A673 (cell line): ENCODE measurements at regions not wholly inside any gene's neighbourhood (a gene's known extent, or its start where the extent isn't known, plus 50 kb on each side); places are given as distances from the start of the nearest gene placed in this dataset.

Experiments
- CTCF ChIP-seq: fragments of 300-800, 200-600 bp; sonication (generic); conservative IDR thresholded peaks from 2 replicates; pipeline ENCODE4 v1.5.1; 2017; ENCODE audit warnings: low read depth, mild to moderate bottlenecking, antibody characterized with exemption, low read length, moderate library complexity, mixed read lengths
- EZH2 ChIP-seq: fragments of 200-600 bp; sonication (generic); IDR thresholded peaks from 2 replicates; pipeline ENCODE4 v1.6.1; 2017; ENCODE audit warnings: borderline replicate concordance, low read depth, mild to moderate bottlenecking, mixed read lengths, antibody characterized with exemption, low read length; ENCODE audit not compliant: poor library complexity, severe bottlenecking

- TF ChIP-seq EZH2, result no peak
- TF ChIP-seq CTCF, result no peak
Observed at GRCh38 chr5:1659100-1659981, 135.6 kb upstream of the LPCAT1 start.
